K562 (cell line): ENCODE measurements at regions not wholly inside any gene's neighbourhood (a gene's known extent, or its start where the extent isn't known, plus 50 kb on each side); places are given as distances from the start of the nearest gene placed in this dataset.

Experiments used
- HDAC1 ChIP-seq, 2 experiments: fragments of 450-650 bp; IDR thresholded peaks; 2 replicates each; pipeline ENCODE4 v1.6.1; 2016 to 2017; ENCODE audit warnings: inconsistent platforms in 1 of 2, mild to moderate bottlenecking in 1 of 2, moderate library complexity in 1 of 2
- MGA ChIP-seq: fragments of 450-650 bp; IDR thresholded peaks from 2 replicates; pipeline ENCODE4 v1.6.1; 2016; ENCODE audit warnings: mild to moderate bottlenecking, moderate library complexity
- MLX ChIP-seq, 2 experiments: fragments of 450-650 bp in 1 of 2; sonication (generic) in 1 of 2; formaldehyde crosslinking; conservative IDR thresholded peaks; 2 replicates each; pipeline versions ENCODE4 v1.4.0 to v1.8.1; 2020 to 2022; ENCODE audit warnings: mild to moderate bottlenecking in 1 of 2, missing genetic modification reagents in 1 of 2
- SIN3A ChIP-seq, 2 experiments: fragments of 150-350 bp in 1 of 2; IDR thresholded peaks; 2 replicates each; pipeline ENCODE4 v1.6.1; 2011 to 2016; ENCODE audit warnings: borderline replicate concordance in 2 of 2, low read depth in 2 of 2, low read length in 2 of 2, mild to moderate bottlenecking in 2 of 2, moderate library complexity in 2 of 2; ENCODE audit not compliant: control insufficient read depth in 1 of 2
- ZNF584 ChIP-seq: fragments of 200-800 bp; sonication (Bioruptor generic); IDR thresholded peaks from 2 replicates; pipeline ENCODE4 v1.6.1; 2016; ENCODE audit warnings: low read depth, mild to moderate bottlenecking, missing genetic modification characterization, missing compliant biosample characterization

GRCh38 chr2:158034198-158034866 lies 67.3 kb upstream of the UPP2 start:
- TF ChIP-seq SIN3A (IDR thresholded peaks at IDR 0.05; ENCODE audit: borderline replicate concordance in 2 of 2, control insufficient read depth in 1 of 2, low read depth in 2 of 2, low read length in 2 of 2) = no peak
- no peak for TF ChIP-seq ZNF584 (CRISPR knock-in tag)
- no peak for TF ChIP-seq MGA
- TF ChIP-seq MLX (CRISPR knock-in tag; conservative IDR thresholded peaks at IDR 0.05) = no peak
- no peak for TF ChIP-seq HDAC1 (IDR thresholded peaks at IDR 0.05)
